Natural killer cell treated with Interleukin-12 subunit alpha and Interleukin-12 subunit beta and Interleukin-15 and Interleukin-18, amount 100 ng/mL, for 72 hours (primary cell): ENCODE measurements at regions not wholly inside any gene's neighbourhood (a gene's known extent, or its start where the extent isn't known, plus 50 kb on each side); places are given as distances from the start of the nearest gene placed in this dataset.

Source experiments
- ATAC-seq, 2 donors: fragments of 150-1000 bp; cut with Tn5 transposase in 1 of 2; sonication (Bioruptor Pico), chemical (Tn5 transposase) in 1 of 2; 2 replicates each; pipeline ENCODE4 v1.10.0; 2021
- DNase-seq: peaks from one replicate; pipeline ENCODE4 v3.0.0; 2022; ENCODE audit warnings: low spot score
- H3K27ac Mint-ChIP-seq, 2 donors: 1 replicate in 1 of 2; 2 replicates in 1 of 2; pipeline ENCODE4 v1.8.0; 2022; ENCODE audit warnings: mixed read lengths in 2 of 2, mild to moderate bottlenecking in 1 of 2, moderate library complexity in 1 of 2
- H3K27me3 Mint-ChIP-seq, 2 donors: 1 replicate in 1 of 2; 2 replicates in 1 of 2; pipeline ENCODE4 v1.8.0; 2022; ENCODE audit warnings: mixed read lengths in 2 of 2
- H3K36me3 Mint-ChIP-seq: one replicate; pipeline ENCODE4 v1.8.0; 2022; ENCODE audit warnings: mixed read lengths
- H3K4me1 Mint-ChIP-seq, 2 donors: 1 replicate in 1 of 2; 2 replicates in 1 of 2; pipeline ENCODE4 v1.8.0; 2022; ENCODE audit warnings: low read depth in 2 of 2, mixed read lengths in 2 of 2, mild to moderate bottlenecking in 1 of 2
- H3K4me3 Mint-ChIP-seq: one replicate; pipeline ENCODE4 v1.8.0; 2022; ENCODE audit warnings: mixed read lengths
- H3K9me3 Mint-ChIP-seq: 2 replicates; pipeline ENCODE4 v1.8.0; 2022; ENCODE audit warnings: mixed read lengths

DNA sequence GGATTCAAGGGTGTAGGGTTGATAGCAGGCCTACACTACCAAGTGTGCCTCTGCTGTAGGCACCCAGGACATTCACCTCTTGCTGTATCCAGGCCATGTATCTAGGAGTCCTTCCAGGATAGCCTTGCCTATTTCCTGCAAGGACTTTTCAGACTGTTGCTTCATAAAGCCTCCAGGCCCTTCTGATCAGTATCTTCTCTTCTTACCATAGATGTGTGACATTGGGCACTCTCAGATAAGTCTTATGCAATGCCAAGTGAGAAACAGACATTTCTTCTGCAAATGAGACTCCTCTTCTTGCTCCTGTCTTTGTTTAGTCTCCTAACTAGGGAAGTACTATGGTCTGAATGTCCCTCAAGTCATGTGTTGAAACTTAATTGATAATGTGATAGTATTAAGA lies 386.8 kb downstream of the ANKRD50 start:
- Mint-ChIP-seq H3K27ac (no peak overlapping the region), H3K27me3 (peaks cover 6 to 8% of the 10 kb centered on the region in 2 donors), H3K9me3 (no peaks in the 10 kb centered on the region), H3K4me1 (no peaks in the 10 kb centered on the region), H3K36me3 (no peaks in the 10 kb centered on the region), H3K4me3 (no peak overlapping the region)
- DNase-seq (no peak), ATAC-seq (no peak)

DNA sequence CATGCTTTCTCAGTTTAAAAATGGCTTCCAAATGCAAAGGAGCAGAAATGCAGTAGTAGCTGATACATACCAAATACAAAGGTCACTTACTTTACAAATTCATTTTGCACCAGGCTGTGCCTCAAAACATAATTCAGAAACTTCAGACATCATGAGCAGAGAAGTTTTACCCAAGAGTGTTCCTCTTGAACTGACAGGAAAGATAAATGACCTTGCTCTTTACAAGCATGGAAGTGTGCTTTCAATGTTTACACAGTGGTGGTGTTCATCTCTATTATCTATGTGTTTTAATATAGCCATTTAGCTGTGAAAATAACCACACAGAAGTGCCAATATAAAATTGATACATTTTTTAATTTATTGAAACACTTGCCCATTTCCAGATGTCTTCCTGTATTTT lies 383.4 kb downstream of the ANKRD50 start:
- no peak for ATAC-seq
- H3K4me1 Mint-ChIP-seq = no peaks in the 10 kb centered on the region
- peaks cover 0 to 6% of the 10 kb centered on the region in 2 donors for H3K27me3 Mint-ChIP-seq
- no peak overlapping the region for H3K27ac Mint-ChIP-seq
- no peak for DNase-seq
- H3K36me3 Mint-ChIP-seq = no peaks in the 10 kb centered on the region
- no peak overlapping the region for H3K4me3 Mint-ChIP-seq
- no peaks in the 10 kb centered on the region for H3K9me3 Mint-ChIP-seq

DNA sequence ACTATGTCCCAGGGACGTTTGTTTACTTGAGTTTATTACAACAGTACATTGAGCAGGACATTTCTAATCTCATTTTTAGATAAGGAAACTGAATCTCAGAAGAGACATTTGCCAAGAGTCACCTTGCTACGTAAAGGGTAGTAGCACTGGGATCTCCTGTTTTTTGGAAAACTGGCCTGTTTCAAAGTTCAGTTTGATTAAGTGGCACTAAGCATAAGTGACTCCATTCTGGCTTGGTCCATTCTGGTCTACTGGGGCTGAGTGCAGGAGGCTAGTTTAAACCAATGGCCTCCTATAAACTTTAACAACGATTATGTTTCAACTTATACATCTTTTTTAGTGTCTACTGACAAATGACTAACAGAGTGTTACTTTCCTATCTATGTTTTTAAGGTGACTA lies 382.5 kb downstream of the ANKRD50 start:
- no peak overlapping the region for H3K27ac Mint-ChIP-seq
- DNase-seq = no peak

DNA sequence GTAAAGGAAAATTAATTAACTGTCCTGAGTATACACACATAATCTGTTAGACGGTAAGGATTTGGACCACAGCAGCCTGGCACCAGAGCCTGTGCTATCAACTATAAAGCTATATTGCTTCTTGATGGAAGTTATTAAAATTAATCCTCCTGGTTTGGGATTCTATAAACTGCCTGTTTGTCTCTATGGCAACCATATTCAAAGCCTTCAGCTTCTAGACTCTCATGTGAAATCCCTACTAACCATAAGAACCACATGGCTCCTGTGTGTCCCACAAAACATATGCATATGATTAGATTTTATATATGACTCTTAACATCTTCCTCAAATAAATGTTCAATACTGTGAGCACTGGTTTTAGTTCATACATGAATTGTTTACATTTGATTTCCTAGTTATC lies 380.8 kb downstream of the ANKRD50 start:
- H3K4me3 Mint-ChIP-seq = no peak overlapping the region
- peaks cover 0 to 6% of the 10 kb centered on the region in 2 donors for H3K27me3 Mint-ChIP-seq
- DNase-seq = no peak
- H3K4me1 Mint-ChIP-seq = no peaks in the 10 kb centered on the region
- H3K9me3 Mint-ChIP-seq = no peaks in the 10 kb centered on the region
- H3K36me3 Mint-ChIP-seq = no peaks in the 10 kb centered on the region
- no peak overlapping the region for H3K27ac Mint-ChIP-seq
- ATAC-seq = no peak

More for the DNA sequence above, 382.5 kb downstream of the ANKRD50 start:
- H3K4me3 Mint-ChIP-seq = no peak overlapping the region
- H3K27me3 Mint-ChIP-seq = peaks cover 0 to 6% of the 10 kb centered on the region in 2 donors
- no peaks in the 10 kb centered on the region for H3K4me1 Mint-ChIP-seq
- H3K36me3 Mint-ChIP-seq = no peaks in the 10 kb centered on the region
- no peak for ATAC-seq
- no peaks in the 10 kb centered on the region for H3K9me3 Mint-ChIP-seq

DNA sequence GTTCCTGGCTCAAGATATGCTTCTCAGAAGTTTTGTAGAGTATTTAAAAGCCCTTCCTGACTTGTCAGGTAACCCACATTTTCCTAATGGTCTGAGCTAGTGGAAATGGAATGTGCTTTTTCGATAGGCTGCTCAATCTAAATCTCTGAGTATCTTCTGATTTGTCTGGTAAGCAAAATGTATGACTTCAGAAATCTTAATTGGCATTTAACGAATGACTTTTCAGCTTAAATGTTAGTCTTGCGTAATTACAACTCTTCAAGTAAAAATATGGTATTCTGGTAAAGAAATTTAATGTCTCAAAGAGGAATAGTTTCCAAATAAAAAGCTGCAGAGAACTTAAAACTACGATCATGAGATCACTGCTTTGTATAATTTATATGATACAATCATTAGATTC lies 379.1 kb downstream of the ANKRD50 start:
- no peaks in the 10 kb centered on the region for H3K36me3 Mint-ChIP-seq
- no peaks in the 10 kb centered on the region for H3K4me1 Mint-ChIP-seq
- no peak for DNase-seq
- H3K27me3 Mint-ChIP-seq = peaks cover 0 to 3% of the 10 kb centered on the region in 2 donors
- H3K9me3 Mint-ChIP-seq = no peaks in the 10 kb centered on the region
- no peak overlapping the region for H3K27ac Mint-ChIP-seq
- no peak for ATAC-seq
- H3K4me3 Mint-ChIP-seq = no peak overlapping the region

DNA sequence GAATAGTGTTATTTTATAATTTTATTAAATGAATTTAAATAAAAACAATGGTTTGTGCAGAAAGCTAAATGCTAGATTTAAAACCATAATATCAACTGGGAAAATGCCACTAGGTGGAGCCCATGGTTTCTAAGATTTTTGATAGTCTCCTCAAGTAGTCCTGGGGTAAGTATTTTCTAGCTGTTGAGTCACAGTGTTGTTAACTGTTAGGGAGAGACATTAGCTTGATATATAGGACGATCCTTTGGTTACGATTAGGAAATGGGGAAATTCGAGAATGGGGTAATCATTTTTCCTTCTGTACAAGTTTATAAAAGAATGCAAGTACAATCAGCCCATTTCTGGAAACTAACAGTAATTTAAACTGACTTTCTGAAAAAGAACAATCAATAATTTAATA lies 378.4 kb downstream of the ANKRD50 start:
- no peak for ATAC-seq
- Mint-ChIP-seq H3K4me1 (no peaks in the 10 kb centered on the region), H3K36me3 (no peaks in the 10 kb centered on the region), H3K4me3 (no peak overlapping the region), H3K27ac (no peak overlapping the region), H3K27me3 (no peaks in the 10 kb centered on the region), H3K9me3 (no peaks in the 10 kb centered on the region)
- DNase-seq = no peak

DNA sequence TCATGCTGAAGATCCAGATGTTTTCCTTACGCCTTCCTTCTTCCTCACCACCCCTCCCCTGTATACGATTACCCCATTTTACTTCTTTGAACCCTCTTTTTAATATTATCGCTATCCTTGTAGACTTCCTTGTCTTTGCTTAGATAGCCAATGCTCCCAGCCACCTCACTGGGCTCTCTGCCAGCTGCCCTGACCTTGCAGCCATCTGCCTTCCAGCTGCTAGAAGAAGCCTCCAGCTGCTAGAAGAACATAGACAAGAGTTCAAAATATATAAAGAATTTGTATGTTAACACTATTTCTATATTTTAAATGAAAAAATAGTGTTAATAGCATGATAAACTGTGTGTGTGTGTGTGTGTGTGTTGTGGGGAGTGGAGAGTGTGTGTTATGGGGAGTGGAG lies 374.7 kb downstream of the ANKRD50 start:
- no peaks in the 10 kb centered on the region for H3K9me3 Mint-ChIP-seq
- no peaks in the 10 kb centered on the region for H3K36me3 Mint-ChIP-seq
- H3K4me1 Mint-ChIP-seq = no peaks in the 10 kb centered on the region

DNA sequence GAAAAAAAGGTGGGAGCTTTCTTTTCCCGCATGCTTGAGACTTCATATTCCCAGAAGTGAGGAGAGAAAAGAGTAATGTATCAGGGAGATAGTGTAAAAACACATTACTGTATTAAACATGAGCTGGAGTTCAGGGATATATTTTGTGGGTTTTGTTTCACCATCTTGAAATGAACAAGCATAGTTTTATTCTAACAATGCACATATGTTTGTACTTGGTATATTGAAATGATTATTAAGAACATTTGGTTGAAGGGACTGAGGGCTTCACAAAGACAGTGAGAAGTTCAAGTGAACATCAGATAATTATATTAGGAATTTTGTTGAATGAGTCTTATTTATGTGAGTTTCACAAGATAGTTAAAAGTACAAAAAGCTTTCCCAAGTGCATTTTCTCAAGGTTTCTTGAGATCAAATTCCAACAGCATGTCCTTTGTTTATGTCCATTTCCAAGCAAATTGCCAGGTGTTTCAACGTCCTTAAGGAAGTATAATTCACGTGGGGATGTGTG lies 368.8 kb downstream of the ANKRD50 start:
- DNase-seq = no peak
- ATAC-seq = no peak
- H3K4me3 Mint-ChIP-seq = no peak overlapping the region
- H3K27me3 Mint-ChIP-seq = no peaks in the 10 kb centered on the region
- no peaks in the 10 kb centered on the region for H3K36me3 Mint-ChIP-seq
- H3K27ac Mint-ChIP-seq = no peak overlapping the region
- peaks cover 4% of the 10 kb centered on the region for H3K9me3 Mint-ChIP-seq
- no peaks in the 10 kb centered on the region for H3K4me1 Mint-ChIP-seq

More for the DNA sequence above, 374.7 kb downstream of the ANKRD50 start:
- H3K27ac Mint-ChIP-seq = no peak overlapping the region
- ATAC-seq (no peak), DNase-seq (no peak)
- H3K4me3 Mint-ChIP-seq = no peak overlapping the region
- no peaks in the 10 kb centered on the region for H3K27me3 Mint-ChIP-seq

DNA sequence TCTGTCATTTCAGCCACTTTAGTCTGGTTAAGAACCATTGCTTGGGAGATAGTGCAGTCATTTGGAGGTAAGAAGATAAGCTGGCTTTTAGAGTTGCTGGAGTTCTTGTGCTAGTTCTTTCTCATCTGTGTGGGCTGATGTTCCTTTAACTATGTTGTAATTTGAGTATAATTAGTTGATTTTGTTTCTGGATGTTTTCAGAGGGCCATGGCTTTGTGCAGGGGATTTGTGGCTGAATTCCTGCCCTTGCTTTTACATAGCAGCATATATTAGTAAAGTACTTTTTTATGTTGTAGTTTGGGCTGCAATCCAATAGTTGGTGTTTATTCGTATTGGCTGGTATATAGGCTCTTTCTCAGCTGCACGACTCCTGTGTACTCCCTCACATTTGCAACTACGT lies 339.6 kb downstream of the ANKRD50 start:
- Mint-ChIP-seq H3K27me3 (no peaks in the 10 kb centered on the region), H3K9me3 (peaks cover 8% of the 10 kb centered on the region), H3K4me1 (no peaks in the 10 kb centered on the region), H3K27ac (no peak overlapping the region), H3K36me3 (no peaks in the 10 kb centered on the region), H3K4me3 (no peak overlapping the region)
- no peak for ATAC-seq
- DNase-seq = no peak

DNA sequence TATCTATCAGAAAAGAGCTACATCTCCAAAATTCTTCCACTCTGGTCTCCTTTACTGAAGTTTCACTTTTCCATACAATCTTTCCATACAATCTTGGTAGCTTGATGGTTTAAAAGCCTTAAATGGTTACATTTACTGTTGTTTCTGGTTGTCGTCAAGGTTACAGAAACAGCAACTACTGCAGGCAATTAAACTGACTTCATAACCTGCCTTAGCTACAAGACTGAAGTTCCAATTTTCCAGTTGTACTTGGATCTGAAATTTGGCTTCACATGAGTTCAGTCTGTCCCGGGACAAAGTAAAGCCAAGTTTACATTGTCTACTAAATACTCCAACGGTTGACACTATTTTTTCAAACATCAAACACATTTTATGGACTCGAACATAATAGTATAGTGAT lies 326.4 kb downstream of the ANKRD50 start:
- no peak overlapping the region for H3K4me3 Mint-ChIP-seq
- no peak for ATAC-seq
- H3K9me3 Mint-ChIP-seq = peaks cover 9% of the 10 kb centered on the region
- no peaks in the 10 kb centered on the region for H3K27me3 Mint-ChIP-seq
- no peak for DNase-seq
- H3K27ac Mint-ChIP-seq = no peak overlapping the region
- no peaks in the 10 kb centered on the region for H3K4me1 Mint-ChIP-seq
- no peaks in the 10 kb centered on the region for H3K36me3 Mint-ChIP-seq

DNA sequence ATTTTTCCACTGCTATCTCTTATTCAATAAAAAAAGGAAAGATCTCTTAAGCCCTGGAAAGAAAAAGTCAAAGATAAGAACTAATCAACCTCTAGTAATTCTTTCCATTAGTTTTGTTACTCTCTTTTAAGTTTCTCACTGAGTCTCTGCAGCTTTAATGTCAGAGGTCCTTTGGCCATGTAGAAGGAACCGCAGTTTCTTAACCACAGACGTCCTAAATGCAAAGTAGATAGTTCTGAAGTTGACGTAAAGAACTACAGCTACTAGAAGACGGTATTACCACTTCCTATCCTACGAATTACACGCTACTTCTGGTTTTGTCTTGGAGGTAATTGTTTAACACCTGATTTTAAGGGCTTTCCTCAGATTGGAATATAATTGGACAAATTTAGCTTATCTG lies 325.9 kb downstream of the ANKRD50 start:
- no peak overlapping the region for H3K4me3 Mint-ChIP-seq
- H3K4me1 Mint-ChIP-seq = no peaks in the 10 kb centered on the region
- ATAC-seq (no peak), DNase-seq (no peak)
- no peaks in the 10 kb centered on the region for H3K27me3 Mint-ChIP-seq
- H3K9me3 Mint-ChIP-seq = peaks cover 5% of the 10 kb centered on the region
- no peak overlapping the region for H3K27ac Mint-ChIP-seq
- no peaks in the 10 kb centered on the region for H3K36me3 Mint-ChIP-seq

DNA sequence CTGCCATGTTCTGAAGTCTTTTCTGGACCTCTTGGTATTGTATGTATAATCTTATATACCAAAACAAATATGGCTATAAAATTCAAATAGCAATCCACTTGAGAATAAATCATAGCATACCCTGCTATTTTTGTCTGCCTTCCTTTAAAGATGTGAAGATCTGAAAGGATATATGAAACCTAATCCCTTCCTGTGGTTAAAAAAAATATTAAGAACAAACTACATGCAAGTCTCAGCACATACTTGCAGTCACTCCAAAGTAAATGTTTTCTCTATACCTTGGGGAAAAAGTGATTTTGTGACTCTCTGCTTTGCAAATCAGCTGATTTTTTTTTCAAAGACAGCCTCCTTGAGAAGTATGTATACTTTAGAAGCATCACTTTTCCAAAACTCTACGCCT lies 322.9 kb downstream of the ANKRD50 start:
- no peak overlapping the region for H3K27ac Mint-ChIP-seq
- H3K4me3 Mint-ChIP-seq = no peak overlapping the region
- H3K9me3 Mint-ChIP-seq = peaks cover 6% of the 10 kb centered on the region
- ATAC-seq (no peak), DNase-seq (no peak)
- no peaks in the 10 kb centered on the region for H3K27me3 Mint-ChIP-seq
- no peaks in the 10 kb centered on the region for H3K4me1 Mint-ChIP-seq
- peaks cover 5% of the 10 kb centered on the region for H3K36me3 Mint-ChIP-seq

DNA sequence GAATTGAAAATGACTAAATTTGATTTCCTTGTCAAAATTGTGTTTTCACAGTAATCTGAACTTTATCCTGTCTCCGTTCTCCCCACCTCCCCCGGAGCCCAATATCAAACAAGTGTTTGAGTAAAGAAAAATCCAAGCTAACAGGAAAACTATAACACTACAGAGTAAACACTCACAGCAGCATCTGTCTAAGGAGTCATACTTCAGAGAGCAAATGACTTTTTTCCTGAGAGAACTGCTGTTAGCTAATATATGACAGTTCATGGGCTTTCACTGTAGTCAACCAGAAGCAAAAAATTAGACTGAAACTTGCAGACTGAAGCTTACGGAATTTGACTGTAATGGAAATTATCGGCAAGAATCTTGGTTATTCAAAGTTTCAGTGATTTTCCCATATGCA lies 321.7 kb downstream of the ANKRD50 start:
- Mint-ChIP-seq H3K27ac (no peak overlapping the region), H3K4me3 (no peak overlapping the region), H3K9me3 (peaks cover 5% of the 10 kb centered on the region), H3K27me3 (no peaks in the 10 kb centered on the region), H3K36me3 (peaks cover 6% of the 10 kb centered on the region), H3K4me1 (no peaks in the 10 kb centered on the region)
- DNase-seq (no peak), ATAC-seq (no peak)

DNA sequence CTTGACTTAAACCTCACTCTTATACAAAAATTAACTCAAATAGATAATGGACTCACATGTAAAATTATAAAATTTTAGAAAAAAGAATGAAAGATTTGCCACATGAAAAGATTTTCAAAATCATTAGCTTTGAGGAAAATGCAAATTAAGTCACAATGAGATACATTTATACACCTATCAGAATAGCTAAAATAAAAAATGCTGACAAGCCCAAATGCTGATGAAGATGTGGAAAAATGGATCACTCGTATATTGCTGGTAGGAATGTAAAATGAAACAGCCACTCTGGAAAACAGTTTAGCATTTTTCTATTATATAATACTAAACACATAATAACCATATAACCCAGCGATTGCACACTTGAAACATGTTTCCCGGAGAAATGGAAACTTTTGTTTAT lies 316.2 kb downstream of the ANKRD50 start:
- no peak overlapping the region for H3K4me3 Mint-ChIP-seq
- peaks cover 5% of the 10 kb centered on the region for H3K9me3 Mint-ChIP-seq
- no peak for DNase-seq
- peaks cover 6% of the 10 kb centered on the region for H3K36me3 Mint-ChIP-seq
- no peak overlapping the region for H3K27ac Mint-ChIP-seq
- no peaks in the 10 kb centered on the region for H3K27me3 Mint-ChIP-seq
- no peak for ATAC-seq
- H3K4me1 Mint-ChIP-seq = no peaks in the 10 kb centered on the region

DNA sequence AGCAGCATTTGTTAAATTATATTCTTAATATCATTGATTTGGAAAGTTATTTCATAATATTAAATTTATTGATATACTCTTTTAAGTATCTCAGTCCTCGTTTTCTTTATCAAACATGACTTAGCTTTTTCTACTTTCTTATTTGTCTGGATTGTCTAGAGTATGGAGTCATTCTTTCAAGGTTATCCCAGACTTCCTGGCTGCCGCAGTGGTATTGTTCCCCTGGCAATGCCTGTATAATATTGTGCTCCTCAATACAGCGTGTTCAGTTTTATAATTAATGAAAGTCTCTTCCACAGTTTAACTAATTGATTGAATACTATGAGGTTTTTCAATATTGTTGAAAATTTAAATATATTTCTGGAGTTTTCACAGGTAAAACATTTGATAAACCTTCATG lies 310.9 kb downstream of the ANKRD50 start:
- no peaks in the 10 kb centered on the region for H3K36me3 Mint-ChIP-seq
- H3K4me1 Mint-ChIP-seq = no peaks in the 10 kb centered on the region
- no peak overlapping the region for H3K4me3 Mint-ChIP-seq
- no peaks in the 10 kb centered on the region for H3K27me3 Mint-ChIP-seq
- ATAC-seq (no peak), DNase-seq (no peak)
- no peak overlapping the region for H3K27ac Mint-ChIP-seq
- H3K9me3 Mint-ChIP-seq = no peaks in the 10 kb centered on the region
